CD1c-positive myeloid dendritic cell (primary cell): ENCODE measurements at regions not wholly inside any gene's neighbourhood (a gene's known extent, or its start where the extent isn't known, plus 50 kb on each side); places are given as distances from the start of the nearest gene placed in this dataset.

Experiments
- DNase-seq: peaks from one replicate; pipeline ENCODE4 v3.0.0-alpha.2; 2016; ENCODE audit errors: extremely low spot score

DNA sequence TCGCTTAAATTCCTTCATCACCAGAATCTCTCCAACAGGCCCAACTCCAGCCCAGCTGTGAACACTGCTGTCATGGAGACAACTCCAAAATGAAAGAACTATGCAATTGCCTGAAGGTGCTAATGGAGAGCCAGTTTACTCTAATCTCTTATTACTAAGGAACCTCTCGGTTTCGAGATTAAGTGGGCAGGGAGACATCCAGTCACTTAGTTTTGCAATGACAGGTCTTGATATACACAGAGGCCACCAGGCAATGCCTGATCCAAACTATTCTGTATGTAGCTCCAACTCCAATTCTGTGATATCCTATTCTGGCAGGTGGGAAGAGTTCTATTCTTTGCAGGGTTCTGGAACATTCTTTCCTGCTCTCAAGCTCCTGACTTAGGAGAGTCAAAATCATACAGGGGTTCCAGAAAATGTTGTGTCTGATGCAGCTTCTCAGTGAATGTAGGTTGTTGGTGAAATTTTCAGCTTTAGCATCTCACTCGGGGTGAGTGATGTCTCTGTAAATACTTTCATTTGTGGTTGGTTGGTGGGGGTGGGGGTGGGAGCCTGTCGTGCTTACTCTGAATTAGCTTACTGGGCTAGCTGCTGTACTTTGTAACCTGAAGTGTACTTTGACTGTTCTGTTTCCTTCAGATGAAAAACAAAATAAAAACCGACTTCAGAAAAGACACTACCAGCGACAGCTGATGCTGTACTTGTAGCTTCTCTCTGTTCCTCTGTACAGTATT, 170.9 kb downstream of the PALM2AKAP2 start:
- DNase-seq = no peak

DNA sequence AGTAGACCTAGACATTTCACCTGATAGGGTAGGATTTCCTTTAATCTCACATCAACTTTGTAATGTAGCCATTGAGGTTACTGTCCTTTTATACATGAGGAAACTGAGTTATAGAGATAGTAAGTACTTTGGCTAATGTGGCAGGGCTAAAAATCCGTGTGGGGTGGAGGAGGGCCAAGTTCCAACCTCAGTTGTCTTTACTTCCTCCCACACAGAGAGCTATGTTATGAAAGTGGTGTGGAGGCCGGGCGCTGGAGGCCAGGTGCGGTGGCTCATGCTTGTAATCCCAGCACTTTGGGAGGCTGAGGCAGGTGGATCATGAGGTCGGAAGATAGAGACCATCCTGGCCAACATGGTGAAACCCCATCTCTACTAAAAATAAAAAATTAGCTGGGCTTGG, 173.3 kb downstream of the PALM2AKAP2 start:
- DNase-seq = no peak

- DNase-seq = no peak
Observed at GRCh38 chr9:109953813-109954497, 174.0 kb downstream of the PALM2AKAP2 start.

DNA sequence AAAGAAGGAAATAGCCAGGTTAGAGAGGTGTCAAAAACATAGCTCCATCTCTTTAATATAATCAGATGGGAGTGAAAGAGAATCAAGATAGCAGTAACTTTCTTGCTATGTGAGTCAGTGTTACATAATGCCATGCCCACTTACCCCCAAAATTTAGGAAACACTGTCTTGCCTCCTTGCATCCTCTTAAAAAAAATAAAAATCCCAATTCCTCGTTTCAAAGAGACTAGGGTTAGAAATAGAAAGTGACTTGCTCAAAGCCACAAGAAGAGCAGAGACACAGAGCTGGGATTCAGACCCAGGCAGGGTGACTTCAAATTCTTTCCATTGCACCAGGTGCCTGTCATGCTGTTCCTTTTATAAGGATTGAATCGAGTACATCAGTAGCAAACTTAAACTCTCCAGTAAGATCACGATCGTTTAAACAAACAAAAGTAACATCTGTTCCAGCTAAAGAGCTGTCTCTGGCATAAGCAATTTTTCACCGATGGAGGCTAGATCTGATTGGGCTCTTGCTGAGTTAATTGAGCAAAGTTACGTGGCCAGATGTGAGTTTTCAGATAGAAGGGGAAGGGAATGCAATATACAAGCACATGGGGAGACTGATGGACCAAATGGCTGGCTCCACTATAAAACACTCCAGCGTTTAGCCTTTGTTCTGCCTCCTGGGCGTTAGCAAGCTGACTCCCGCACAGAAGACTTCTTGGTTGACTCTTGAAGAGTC, 176.9 kb downstream of the PALM2AKAP2 start:
- DNase-seq = no peak

DNA sequence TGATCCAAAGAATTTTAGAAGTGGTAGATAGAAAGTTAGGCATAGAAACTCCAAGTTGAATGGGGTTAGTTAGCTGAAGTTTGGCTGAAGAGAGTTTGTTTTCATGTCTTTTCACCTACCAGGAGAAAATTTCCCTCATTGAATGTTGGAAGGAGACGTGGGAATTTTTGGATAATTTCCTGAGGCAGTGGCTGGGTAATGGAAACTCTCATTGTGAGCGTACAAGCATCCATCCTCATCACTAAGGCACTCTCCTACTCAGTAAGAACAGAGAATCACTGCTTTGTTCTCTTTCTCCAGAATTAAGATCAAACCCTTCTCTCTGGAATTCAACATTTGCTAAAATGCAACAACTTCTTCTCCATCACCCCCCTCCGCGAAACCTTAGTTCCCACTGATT, 179.7 kb downstream of the PALM2AKAP2 start:
- no peak for DNase-seq

DNA sequence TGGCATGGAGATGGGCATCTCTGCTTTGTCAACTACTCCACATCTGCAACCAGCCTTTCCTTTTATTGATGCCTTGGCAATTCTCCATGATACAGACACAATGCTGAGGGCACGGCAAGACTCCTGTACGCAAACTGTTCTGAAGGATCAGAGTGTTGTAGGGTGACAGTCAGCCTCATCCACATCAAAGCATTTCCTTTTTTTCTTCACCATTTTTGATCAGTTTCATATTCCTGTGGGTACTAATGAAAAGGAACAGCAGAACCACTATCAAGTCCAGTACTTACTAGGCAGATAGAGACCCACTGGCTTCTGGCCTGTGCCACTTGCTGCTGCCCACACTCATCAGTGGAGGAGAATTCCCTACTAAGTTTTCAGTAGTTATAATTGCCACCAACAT, 181.6 kb downstream of the PALM2AKAP2 start:
- no peak for DNase-seq

GRCh38 chr9:109962215-109962614, 182.2 kb downstream of the PALM2AKAP2 start:
- no peak for DNase-seq

DNA sequence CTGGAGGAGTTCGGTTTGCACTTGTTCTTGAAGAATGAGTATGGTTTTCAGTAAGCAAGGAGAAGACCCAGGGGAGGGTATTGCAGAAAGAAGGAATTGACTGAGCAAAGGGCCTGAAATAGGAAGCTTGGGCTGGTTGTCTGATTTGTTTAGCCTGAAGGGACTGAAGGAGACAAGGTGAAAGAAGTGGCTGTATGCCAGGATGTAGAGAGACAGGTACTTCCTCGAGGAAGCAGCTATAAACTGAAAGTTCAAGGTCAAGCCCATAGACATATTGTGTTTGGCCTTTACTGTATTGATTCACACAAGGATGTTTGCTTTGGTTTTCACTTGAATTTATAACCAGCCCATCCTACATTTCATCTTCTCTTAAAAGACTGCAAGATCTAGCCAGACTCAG, 183.1 kb downstream of the PALM2AKAP2 start:
- DNase-seq = no peak

- DNase-seq = no peak
Observed at GRCh38 chr9:109966643-109967368, 186.8 kb downstream of the PALM2AKAP2 start.

DNA sequence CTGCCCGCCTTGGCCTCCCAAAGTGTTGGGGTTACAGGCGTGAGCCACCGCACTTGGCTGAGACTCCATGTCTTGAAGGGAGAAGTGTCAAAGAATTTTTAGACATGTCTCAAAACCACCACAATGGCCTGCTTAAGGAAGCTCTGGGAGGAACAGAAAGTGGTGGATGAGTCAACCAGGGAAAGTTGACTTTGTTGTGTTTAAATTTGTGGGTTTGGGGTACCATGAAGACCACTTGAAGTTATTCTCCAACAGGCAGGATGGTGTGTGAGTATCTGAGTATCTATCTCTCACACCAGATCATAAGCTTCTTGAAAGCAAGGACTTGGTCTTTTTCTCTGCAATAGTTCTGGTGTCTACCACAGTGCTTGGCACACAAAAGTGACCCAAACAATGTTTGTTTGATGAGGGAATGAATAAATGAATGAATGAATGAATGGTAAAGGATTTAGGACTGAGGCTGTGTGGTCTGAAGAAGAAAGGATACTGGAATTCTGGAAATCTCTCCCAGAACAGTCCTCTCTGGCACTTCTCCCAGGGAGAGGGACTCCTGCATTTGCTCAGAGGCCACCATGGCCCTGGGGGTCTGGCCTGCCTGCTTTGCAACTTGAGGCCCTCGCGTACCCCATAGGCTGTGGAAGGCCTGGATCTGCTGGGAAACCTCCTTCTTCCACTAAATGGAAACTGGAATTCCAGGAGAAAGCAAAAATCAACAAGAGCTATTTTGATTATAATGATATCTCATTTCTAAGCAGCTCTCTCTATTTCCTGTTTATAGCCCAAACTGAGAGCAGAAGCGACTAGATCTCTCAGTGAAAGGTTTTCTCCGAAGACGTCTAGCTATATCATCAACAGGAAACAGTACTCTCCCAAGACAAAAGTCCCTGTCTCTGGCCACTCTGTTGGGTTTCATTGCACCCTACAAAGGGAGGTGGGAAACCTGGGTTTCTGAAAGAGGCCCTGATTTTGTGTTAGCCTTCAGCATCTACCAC, 187.9 kb downstream of the PALM2AKAP2 start:
- DNase-seq = peak; percentile 77

- DNase-seq = no peak
Observed at GRCh38 chr9:109969011-109969410, 189.0 kb downstream of the PALM2AKAP2 start.

- DNase-seq = no peak
Observed at GRCh38 chr9:109969573-109970237, 189.7 kb downstream of the PALM2AKAP2 start.

- no peak for DNase-seq
Observed at GRCh38 chr9:109971226-109971625, 191.2 kb downstream of the PALM2AKAP2 start.

DNA sequence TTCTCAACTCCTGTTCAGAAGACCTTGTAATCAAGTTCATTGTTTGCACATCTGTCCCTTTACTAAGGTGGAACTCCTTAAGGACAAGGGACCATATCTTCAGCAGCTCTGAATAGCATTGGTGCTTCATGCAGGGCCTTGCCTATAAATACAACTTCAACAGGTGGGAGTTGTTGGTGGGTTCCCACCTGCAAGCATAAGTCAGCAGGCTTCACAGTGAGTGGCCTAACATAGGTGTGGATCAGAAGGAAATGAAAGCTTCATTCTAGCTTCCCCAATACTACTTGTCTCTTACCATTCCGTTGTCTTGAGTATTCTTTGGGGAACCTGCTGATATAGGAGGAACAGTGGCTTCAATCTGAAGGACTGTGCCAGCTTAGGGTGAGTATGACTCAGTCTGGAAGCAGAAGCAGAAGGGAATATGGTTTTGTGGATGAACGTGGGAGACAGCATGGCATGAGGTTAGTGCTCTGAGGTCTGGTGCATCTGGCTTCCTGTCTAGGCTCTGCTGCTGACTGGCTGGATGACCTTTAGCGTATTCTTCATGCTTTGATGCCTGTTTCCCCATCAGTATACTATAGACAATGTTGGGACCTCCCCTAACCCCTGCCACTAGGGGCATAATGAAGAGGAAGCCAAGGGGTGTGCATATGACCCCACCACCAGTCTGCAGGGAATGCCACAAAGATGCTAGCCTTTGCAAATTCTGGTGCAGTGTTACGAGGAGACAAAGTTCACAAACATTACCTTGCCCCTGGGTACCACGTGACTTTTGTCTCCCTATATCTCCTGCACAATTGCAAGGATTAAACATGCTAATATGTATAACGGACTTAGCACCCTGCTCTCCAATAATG, 192.3 kb downstream of the PALM2AKAP2 start:
- peak; percentile 92 for DNase-seq

- DNase-seq = no peak
Observed at GRCh38 chr9:109973336-109973735, 193.3 kb downstream of the PALM2AKAP2 start.

DNA sequence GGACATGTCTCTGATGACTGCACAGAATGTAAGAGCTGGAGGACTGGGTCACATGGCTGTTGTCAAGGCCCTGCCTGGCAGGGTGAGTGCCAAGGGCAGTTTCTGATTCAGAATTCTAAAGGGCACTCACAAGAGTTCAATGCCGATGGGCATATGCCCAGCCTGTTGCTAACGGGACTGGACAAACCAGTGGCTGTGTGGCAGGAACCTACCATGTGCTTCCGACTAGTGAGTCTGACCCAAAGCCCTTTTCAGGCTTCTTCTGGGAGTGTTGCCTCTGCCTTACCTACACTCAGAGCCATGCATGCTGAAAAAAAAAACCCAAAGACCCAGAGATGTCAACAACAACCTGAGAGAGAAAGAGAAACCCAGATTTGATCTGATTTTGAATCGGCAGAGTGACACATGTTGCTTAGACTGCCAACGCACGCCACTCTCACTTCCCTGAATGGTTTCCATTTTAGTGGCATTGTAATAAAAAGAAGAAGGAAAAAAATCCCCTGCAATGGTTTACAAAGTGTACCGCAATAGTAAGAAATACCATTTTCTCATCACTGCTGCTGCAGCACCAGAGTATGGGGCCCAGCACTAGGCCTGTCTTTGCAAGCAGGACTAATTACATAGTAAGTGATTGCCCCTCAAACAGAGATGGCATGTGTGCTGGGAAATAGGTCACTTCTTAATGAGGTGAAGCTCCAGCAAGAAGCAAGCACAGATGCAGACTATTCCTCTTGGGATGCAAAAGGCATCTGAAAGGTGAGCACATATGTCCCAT, 194.3 kb downstream of the PALM2AKAP2 start:
- peak; percentile 95 for DNase-seq

- no peak for DNase-seq
Observed at GRCh38 chr9:109974918-109975276, 194.9 kb downstream of the PALM2AKAP2 start.

GRCh38 chr9:109975574-109976295, 195.7 kb downstream of the PALM2AKAP2 start:
- no peak for DNase-seq
